ENCODE measurements at regions not wholly inside any gene's neighbourhood (a gene's known extent, or its start where the extent isn't known, plus 50 kb on each side); places are given as distances from the start of the nearest gene placed in this dataset.

- CTCF ChIA-PET: no interaction called here
- TF ChIP-seq ZFP41 (tag by site-specific recombination; IDR thresholded peaks at IDR 0.05; ENCODE audit: borderline replicate concordance) (no peak), ZSCAN5A (tag by site-specific recombination; IDR thresholded peaks at IDR 0.05) (no peak), ZSCAN18 (tag by site-specific recombination; IDR thresholded peaks at IDR 0.05) (no peak)
- Histone ChIP-seq H3K27ac (ENCODE audit: extremely low read depth, low read depth, low read length) (no peak overlapping the region), H3K9me3 (ENCODE audit: control insufficient read depth, insufficient read depth, low read depth, low read length) (no peaks in the 10 kb centered on the region), H3K4me1 (ENCODE audit: control insufficient read depth, insufficient read depth, low read length) (no peaks in the 10 kb centered on the region), H3K4me3 (ENCODE audit: low read depth, low read length) (no peak overlapping the region), H3K36me3 (ENCODE audit: control insufficient read depth in 2 of 2, insufficient read depth in 1 of 2, low read length in 2 of 2) (no peaks in the 10 kb centered on the region)
- POLR2A ChIA-PET: no interaction called here
These were observed 186.7 kb upstream of the KLF6 start for GRCh38 chr10:3971713-3972112.

GRCh38 chr10:3969876-3970666 is 185.1 kb upstream of the KLF6 start:
- Histone ChIP-seq H3K4me3 (ENCODE audit: low read depth, low read length) (no peak overlapping the region), H3K36me3 (ENCODE audit: control insufficient read depth in 2 of 2, insufficient read depth in 1 of 2, low read length in 2 of 2) (no peaks in the 10 kb centered on the region), H3K9me3 (ENCODE audit: control insufficient read depth, insufficient read depth, low read depth, low read length) (no peaks in the 10 kb centered on the region), H3K27ac (ENCODE audit: extremely low read depth, low read depth, low read length) (no peak overlapping the region), H3K4me1 (ENCODE audit: control insufficient read depth, insufficient read depth, low read length) (no peaks in the 10 kb centered on the region)
- no peak for TF ChIP-seq ZNF121 (tag by site-specific recombination; IDR thresholded peaks at IDR 0.05)
- no peak for TF ChIP-seq BCL6B (tag by site-specific recombination; IDR thresholded peaks at IDR 0.05)
- no peak for TF ChIP-seq ZNF350 (tag by site-specific recombination; IDR thresholded peaks at IDR 0.05)
- no peak for TF ChIP-seq ZNF280C (tag by site-specific recombination; IDR thresholded peaks at IDR 0.05)
- no peak for TF ChIP-seq TRIM28 (IDR thresholded peaks at IDR 0.05; ENCODE audit: borderline replicate concordance, low read length)
- TF ChIP-seq SETDB1 (IDR thresholded peaks at IDR 0.05; ENCODE audit: insufficient read length, low read length): no peak
- TF ChIP-seq ZSCAN5A (tag by site-specific recombination; IDR thresholded peaks at IDR 0.05): no peak
- no peak for TF ChIP-seq ZBTB11 (tag by site-specific recombination; conservative IDR thresholded peaks at IDR 0.05; ENCODE audit: low read depth)
- TF ChIP-seq ZSCAN18 (tag by site-specific recombination; IDR thresholded peaks at IDR 0.05): no peak
- no peak for TF ChIP-seq ZNF658 (tag by site-specific recombination; IDR thresholded peaks at IDR 0.05)
- CTCF ChIA-PET: no interaction called here
- POLR2A ChIA-PET: no interaction called here
